Vagina (tissue), 2 donors: ENCODE measurements at regions not wholly inside any gene's neighbourhood (a gene's known extent, or its start where the extent isn't known, plus 50 kb on each side); places are given as distances from the start of the nearest gene placed in this dataset.

Experiments
- CTCF ChIP-seq, 3 experiments: fragments of 450-650 bp in 2 of 3; fragments of 200-600 bp in 1 of 3; sonication (generic) in 1 of 3; IDR thresholded peaks; one replicate each; pipeline ENCODE4 v1.5.1; 2017 to 2019; ENCODE audit warnings: antibody characterized with exemption in 3 of 3, mild to moderate bottlenecking in 2 of 3, moderate library complexity in 2 of 3
- POLR2A ChIP-seq, 2 donors: fragments of 450-650 bp; IDR thresholded peaks; one replicate each; pipeline ENCODE4 v1.6.1; 2017; ENCODE audit warnings: antibody characterized with exemption in 2 of 2, mild to moderate bottlenecking in 2 of 2, moderate library complexity in 2 of 2

GRCh38 chr5:66273121-66273520, 129.0 kb downstream of the SREK1 start:
- TF ChIP-seq CTCF (IDR thresholded peaks at IDR 0.05) (no peak), POLR2A (IDR thresholded peaks at IDR 0.05) (no peak)
